GM12873 (cell line): ENCODE measurements at regions not wholly inside any gene's neighbourhood (a gene's known extent, or its start where the extent isn't known, plus 50 kb on each side); places are given as distances from the start of the nearest gene placed in this dataset.

ENCODE experiments used
- TF ChIP-seq, protein P1 (sequence below): IDR thresholded peaks from 2 replicates; pipeline ENCODE4 v1.5.1; 2012; ENCODE audit warnings: low read depth, mild to moderate bottlenecking, moderate library complexity, low read length, control low read depth; ENCODE audit not compliant: insufficient read depth; ENCODE audit errors: missing control alignments

DNA sequence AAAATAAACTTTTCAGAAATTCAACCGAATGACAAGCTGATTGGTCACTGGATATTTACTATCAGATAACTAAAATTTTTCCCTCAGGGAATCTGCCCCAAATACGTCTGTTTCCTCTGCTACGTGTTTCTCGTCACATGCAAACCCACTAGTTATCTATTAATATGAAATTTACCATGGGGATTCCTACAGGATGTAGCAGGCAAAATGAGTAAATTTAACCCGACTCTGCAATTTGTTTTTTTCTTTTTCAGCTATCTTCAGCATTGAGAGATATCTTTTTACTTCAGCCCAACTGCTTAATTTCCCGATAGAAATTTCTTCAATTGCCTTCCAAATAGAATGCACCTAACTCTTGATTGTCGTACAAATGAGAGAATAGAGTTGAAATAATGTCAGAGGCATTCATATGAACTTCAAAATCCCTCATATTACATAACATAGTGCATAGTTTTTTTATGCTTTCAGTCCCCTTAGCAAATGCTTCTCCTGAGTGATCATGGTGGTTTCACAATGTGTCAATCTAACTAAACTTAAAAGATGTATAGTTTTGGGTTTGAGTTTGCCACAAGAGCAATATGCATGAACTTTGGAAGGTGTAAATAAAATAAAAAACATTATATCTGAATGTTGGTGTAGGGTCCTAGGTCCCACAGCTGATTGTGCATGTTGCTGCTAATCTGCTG is 913.1 kb upstream of the GRIA3 start:
- TF ChIP-seq, protein P1, sequence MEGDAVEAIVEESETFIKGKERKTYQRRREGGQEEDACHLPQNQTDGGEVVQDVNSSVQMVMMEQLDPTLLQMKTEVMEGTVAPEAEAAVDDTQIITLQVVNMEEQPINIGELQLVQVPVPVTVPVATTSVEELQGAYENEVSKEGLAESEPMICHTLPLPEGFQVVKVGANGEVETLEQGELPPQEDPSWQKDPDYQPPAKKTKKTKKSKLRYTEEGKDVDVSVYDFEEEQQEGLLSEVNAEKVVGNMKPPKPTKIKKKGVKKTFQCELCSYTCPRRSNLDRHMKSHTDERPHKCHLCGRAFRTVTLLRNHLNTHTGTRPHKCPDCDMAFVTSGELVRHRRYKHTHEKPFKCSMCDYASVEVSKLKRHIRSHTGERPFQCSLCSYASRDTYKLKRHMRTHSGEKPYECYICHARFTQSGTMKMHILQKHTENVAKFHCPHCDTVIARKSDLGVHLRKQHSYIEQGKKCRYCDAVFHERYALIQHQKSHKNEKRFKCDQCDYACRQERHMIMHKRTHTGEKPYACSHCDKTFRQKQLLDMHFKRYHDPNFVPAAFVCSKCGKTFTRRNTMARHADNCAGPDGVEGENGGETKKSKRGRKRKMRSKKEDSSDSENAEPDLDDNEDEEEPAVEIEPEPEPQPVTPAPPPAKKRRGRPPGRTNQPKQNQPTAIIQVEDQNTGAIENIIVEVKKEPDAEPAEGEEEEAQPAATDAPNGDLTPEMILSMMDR, result no peak

DNA sequence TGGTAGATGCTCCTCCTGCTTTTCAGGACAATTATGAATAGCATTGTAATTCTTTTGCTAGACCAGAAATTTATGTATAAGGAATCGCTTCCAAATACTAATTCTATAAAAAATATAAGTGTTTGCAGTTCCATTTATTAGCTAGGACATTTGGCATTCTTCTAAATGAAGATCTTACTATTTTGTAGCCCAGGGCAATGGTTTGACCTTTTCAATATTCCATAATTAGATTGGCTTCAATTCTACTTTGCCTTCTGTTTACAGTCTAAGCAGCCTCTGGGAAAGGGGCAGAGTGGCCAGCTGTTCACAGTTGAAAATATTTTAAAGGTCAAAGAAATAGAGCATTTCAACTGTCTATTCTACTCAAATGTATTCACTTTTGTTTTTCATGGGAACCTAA is 912.1 kb upstream of the GRIA3 start:
- TF ChIP-seq, protein P1, result no peak

DNA sequence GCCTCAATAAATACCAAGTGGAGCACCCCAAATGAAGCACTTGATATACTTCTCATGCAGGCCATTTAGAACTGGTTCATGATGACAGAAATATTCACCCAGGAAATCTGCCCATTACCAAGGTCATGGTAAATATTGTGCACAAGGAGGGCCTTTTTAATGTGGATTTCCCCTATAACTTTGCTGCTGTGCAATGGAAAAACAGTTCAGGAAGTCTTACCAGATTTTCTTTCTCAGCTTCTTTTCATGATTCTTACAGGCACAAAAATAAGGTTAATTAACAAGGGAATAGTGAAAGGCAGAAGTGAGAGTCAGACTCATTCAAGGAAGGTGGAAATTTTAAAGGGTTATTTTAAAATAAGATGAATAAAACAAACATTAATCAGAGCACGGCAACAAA is 904.3 kb upstream of the GRIA3 start:
- TF ChIP-seq, protein P1, result no peak

DNA sequence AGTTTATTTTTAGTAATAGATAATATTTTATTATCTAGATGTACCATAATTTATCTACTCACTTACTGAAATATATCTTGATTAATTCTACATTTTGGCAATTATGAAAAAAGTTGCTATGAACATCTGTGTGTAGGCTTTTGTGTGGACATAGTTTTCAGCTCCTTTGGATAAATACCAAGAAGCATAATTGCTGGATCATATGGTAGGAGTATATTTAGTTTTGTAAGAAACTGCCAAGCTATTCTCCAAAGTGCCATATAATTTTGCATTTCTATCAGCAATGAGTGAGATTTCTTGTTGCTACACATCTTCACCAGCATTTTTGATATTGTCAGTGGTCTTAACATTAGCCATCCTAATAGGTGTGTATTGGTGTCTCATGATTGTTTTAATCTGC is 882.6 kb upstream of the GRIA3 start:
- TF ChIP-seq, protein P1, result no peak

DNA sequence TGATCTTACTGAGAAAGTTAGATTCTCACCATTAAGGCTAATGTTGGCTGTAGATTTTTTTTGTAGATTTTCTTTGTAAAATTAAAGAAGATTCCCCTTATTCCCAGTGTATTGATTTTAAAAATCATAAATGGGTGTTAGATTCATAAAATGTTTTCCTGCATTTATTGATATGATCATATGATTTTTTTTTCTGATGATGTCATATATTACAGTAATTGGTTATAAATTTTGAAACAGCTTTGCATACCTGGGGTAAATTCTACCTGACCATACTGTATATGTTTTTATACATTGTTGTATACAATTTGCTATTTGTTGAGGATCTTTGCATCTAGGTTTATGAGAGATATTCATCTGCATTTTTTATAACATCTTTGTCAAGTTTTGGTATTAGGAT is 880.3 kb upstream of the GRIA3 start:
- TF ChIP-seq, protein P1, result no peak

DNA sequence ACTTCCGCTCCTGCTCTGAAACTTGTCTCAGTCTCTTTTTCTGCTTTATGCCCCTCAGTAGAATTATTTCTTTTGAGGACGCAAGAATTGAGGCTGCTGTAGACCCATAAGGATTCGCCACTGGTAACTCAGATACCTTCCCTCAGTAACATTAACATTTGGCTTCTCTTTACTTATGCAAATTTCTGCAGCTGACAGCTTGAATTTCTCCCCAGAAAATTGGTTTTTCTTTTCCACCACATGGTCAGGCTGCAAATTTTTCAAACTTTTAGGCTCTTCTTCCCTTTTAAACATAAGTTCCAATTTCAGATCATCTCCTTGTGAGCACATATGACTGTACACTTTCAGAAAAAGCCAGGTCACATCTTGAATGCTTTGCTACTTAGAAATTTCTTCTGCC is 839.3 kb upstream of the GRIA3 start:
- TF ChIP-seq, protein P1, result no peak

DNA sequence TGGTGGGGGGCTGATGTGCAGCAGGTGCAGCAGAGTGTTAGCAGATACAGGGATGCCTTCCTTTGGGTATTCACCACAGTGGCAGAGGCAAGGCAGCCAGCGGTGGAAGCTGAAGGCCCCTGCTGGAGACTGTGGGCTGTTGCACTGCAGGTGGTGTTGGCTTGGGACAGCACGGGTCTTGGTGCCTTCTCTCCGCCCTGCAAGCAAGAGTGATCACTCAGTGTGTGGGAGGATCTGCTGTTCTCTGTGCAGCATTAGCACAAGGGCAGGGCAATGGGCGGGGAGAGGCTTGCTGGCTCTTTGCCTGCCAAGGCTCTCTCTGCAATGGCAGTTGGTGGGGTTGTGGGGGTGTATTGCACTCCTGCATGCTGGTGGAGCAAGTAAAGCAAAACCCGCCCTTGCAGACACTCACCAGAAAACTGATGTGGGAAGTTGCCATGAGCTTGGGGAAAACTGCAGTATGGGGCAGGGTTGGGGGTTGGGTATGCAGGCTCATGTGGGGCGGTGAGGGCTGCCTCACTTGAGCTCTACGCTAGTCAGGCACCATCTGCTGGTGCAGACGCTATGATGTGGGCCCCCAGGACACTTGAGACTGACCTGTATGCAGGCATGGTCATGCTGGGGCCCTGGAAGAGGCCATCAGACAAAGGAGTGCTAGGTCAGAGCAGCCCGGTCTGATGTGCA is 820.8 kb upstream of the GRIA3 start:
- TF ChIP-seq, protein P1, result peak; percentile 3
